ENCODE measurements at regions not wholly inside any gene's neighbourhood (a gene's known extent, or its start where the extent isn't known, plus 50 kb on each side); places are given as distances from the start of the nearest gene placed in this dataset.

DNA sequence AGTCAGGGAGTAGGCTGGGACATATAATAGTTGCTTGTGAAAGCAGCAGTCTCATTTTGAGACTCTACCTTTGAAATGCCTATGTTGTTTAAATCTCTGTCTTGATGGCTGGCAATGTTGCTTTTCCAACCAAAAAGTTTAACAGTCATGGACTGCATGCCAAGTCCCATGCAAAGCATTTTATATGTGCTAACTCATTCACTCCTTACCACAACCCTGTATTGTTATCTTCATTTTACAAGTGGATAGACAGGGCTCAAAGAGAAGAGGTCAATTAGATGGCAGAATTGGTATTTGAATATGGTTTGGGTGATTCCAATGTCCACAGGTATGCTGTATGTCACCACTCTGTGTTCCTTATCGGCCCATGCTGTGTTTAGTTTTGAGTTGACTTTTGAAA, 331.4 kb upstream of the USP24 start:
- TF ChIP-seq JUND (IDR thresholded peaks at IDR 0.05; ENCODE audit: low read depth), result no peak
- in situ Hi-C loops (cut with HindIII; ENCODE audit: low pct_unique_long_range_greater_than_20kb, low sequenced_read_pairs), result no loop called here
- no peak for DNase-seq (ENCODE audit: low read depth in 1 of 2, low spot score in 1 of 2)

DNA sequence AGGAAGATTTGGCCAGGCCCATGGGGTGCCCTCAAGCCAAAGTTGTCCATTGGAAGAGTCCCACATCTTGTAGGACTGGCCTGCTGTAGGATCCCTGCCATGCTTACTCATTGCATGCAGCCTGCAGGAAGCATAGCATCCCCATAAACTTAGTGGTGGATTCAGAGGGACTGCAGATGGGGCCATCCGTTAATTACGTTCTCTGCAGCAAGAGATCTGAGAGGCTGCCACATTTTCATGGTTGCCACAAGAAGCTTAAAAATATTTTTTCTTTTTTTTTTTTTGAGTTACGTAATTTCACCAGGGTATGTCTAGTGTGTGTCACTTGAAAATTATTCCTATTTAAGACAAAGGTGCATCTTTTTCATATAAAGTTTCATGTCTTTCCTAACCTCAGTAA, 329.7 kb upstream of the USP24 start:
- DNase-seq (ENCODE audit: low read depth in 1 of 2, low spot score in 1 of 2), result no peak
- no peak for TF ChIP-seq JUND (IDR thresholded peaks at IDR 0.05; ENCODE audit: low read depth)
- in situ Hi-C loops (cut with HindIII; ENCODE audit: low pct_unique_long_range_greater_than_20kb, low sequenced_read_pairs), result no loop called here

DNA sequence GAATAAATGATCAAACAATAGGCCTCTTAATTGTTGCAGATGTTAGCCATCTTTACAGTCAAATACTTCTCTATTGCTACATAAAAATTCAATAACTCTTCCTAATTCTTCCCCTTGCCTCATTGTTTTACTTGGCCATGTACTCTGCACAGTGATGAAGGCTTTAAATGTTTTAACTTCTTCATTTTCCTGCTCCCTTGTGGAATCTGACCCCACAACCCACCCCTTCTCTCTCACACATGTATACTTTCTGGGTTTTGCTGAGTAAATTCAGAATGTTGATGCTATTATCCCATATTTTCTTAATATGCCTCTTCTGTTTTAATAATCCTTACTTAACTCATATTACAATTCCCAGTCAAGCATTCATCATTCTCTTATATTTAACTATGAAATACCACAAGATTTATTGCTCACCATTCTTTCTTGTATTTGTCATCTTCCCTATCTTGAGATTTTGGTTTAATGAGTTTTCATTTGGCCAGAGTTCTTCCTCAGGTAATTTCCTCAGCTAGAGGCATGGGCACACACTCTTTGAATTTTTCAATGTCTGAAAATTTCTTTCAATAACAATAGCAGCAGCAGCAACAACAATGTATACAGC, 327.8 kb upstream of the USP24 start:
- no peak for TF ChIP-seq JUND (IDR thresholded peaks at IDR 0.05; ENCODE audit: low read depth)
- in situ Hi-C loops (cut with HindIII; ENCODE audit: low pct_unique_long_range_greater_than_20kb, low sequenced_read_pairs), result no loop called here
- DNase-seq (ENCODE audit: low read depth in 1 of 2, low spot score in 1 of 2), result no peak

DNA sequence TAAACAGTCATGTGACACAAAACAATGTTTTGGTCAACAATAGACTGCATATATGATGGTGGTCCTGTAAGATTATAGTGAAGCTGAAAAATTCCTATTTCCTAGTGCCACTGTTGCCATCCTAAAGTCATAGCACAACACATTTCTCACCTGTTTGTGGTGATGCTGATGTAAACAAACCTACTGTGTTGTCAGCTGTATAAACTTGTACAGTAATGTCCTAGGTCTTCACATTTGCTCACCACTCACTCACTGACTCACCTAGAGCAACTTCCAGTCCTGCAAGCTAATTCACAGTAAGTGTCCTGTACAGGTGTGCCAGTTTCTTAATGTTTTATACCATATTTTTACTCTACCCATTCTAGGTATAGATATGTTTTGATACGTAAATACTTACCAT, 326.1 kb upstream of the USP24 start:
- no peak for DNase-seq (ENCODE audit: low read depth in 1 of 2, low spot score in 1 of 2)

DNA sequence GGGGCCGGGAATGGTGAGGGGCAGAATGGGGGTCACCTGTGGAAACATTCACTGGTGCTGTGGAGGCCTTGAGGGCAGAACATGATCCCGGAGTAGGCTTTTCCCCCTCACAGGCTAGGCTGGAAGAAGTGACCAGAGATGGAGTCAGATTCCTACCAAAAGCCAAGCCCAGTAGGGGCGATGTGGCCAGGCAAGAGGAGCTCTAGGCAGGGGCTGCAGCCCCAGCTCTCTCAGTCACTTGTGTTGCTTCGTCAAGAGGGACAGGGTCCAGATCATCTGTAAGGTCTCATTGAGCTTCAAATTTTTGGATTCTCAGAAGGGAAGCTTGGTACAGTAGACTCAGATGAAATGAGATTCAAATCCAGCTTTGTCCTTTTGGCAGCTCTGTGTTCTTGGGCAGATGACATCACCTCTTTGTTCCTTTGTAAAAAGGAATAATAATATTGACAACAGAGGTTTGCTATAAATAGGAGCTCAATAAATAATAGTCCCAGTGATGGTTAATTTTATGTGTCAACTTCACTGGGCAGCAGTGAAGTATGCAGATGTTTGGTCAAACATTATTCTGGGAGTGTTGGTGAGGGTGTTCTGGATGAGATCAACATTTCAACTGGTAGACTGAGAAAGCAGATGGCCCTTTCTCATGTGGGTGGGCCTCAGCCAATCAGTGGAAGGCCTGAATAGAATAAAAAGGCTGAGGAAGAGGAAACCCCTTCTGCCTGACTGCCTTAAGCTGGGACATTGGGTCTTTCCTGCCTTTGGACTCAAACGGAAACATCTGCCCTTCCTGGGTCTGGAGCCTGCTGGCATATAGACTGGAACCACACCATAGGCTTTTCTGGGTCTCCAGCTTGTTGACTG, 324.7 kb upstream of the USP24 start:
- no peak for TF ChIP-seq JUND (IDR thresholded peaks at IDR 0.05; ENCODE audit: low read depth)
- DNase-seq (ENCODE audit: low read depth in 1 of 2, low spot score in 1 of 2), result no peak
- in situ Hi-C loops (cut with HindIII; ENCODE audit: low pct_unique_long_range_greater_than_20kb, low sequenced_read_pairs), result no loop called here

More for the DNA sequence above, 326.1 kb upstream of the USP24 start:
- no peak for TF ChIP-seq JUND (IDR thresholded peaks at IDR 0.05; ENCODE audit: low read depth)
- in situ Hi-C loops (cut with HindIII; ENCODE audit: low pct_unique_long_range_greater_than_20kb, low sequenced_read_pairs), result no loop called here

DNA sequence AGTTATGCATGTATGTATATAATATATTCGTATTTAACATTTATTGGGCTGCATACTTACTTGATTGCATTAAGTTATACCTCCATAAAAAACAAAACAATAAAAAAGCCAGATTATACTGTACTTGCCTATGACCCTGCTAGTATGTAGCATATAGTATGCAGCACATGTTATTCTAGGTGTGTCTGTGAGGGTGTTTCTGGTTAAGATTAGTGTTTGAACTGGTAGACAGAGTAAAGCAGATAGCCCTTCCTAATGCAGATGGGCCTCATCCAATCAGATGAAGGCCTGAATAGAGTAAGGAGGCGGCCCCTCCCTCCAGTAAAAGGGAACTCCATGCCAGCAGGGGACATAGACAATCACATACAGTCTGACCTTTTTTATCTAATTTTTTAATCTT, 323.3 kb upstream of the USP24 start:
- TF ChIP-seq JUND (IDR thresholded peaks at IDR 0.05; ENCODE audit: low read depth), result no peak
- in situ Hi-C loops (cut with HindIII; ENCODE audit: low pct_unique_long_range_greater_than_20kb, low sequenced_read_pairs), result no loop called here
- no peak for DNase-seq (ENCODE audit: low read depth in 1 of 2, low spot score in 1 of 2)

DNA sequence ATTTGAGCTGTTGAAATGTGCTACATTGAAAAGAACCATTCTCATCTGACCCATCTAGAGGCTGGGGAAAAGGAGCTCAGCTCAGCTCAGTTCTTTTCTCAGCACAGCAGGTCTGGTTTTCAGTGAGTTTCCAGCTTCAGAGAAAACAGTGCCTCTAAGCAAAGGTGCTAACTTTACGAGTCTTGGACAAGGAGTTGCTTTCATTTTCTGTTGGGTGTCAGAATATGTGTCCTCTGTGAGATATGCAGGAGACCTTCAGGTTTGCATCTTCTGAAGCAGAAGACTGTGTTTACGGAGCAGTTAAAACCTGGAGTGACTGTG, 321.3 kb upstream of the USP24 start:
- in situ Hi-C loops (cut with HindIII; ENCODE audit: low pct_unique_long_range_greater_than_20kb, low sequenced_read_pairs), result no loop called here
- no peak for DNase-seq (ENCODE audit: low read depth in 1 of 2, low spot score in 1 of 2)
- no peak for TF ChIP-seq JUND (IDR thresholded peaks at IDR 0.05; ENCODE audit: low read depth)

DNA sequence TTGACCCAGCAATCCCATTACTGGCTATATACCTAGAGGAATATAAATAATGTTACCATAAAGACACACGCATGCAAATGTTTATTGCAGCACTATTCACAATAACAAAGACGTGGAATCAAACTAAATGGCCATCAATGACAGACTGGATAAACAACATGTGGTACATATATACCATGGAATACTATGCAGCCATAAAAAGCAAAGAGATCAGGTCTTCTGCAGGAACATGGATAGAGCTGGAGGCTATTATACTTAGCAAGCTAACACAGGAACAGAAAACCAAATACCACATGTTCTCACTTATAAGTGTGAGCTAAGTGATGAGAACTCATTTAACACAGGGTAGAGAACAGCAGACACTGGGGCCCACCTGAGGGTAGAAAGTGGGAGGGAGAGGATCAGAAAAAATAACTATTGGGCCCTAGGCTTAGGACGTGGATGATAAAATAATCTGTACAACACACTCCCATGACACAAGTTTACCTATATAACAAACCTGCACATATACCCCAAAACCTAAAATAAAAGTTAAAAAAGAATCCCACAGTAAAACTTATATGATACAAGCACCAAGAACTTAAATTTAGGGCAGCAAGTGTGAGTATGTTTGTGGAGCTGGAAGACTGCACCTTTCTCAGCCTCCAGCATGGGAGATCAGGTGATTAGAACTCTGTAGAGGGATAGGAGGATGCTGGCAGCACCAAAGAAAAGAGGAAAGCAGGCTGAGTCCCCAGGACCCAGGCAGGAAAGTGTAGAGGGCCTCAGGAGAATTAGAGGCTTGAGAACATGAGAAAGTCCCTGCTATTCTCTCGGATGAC, 320.8 kb upstream of the USP24 start:
- in situ Hi-C loops (cut with HindIII; ENCODE audit: low pct_unique_long_range_greater_than_20kb, low sequenced_read_pairs), result no loop called here
- no peak for DNase-seq (ENCODE audit: low read depth in 1 of 2, low spot score in 1 of 2)
- TF ChIP-seq JUND (IDR thresholded peaks at IDR 0.05; ENCODE audit: low read depth), result no peak

DNA sequence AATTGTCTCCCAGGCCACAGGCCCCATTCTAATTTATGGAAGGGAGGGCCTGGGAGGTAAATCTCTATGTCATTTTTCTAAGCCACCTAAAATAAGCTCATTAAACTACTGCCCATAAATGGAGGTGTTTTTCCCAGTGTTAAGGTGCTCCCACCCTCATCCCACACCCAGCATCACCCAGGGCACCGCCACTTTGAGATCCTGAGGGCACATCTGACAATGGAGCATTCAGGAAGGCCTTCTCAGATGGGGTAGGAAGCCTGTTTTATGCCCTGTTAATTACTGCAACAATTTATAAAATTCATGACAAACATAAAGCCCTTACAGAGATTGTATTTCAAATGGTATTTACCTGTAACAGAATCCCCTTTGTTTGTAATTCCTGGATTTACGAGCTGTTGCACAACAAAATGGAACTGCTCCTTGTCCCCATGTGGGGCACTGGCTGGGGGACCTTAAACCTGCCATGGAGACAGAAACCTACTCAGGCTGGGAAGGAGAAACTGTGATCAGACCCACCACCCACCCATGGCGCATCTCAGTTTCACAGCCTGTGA, 319.5 kb upstream of the USP24 start:
- DNase-seq (ENCODE audit: low read depth in 1 of 2, low spot score in 1 of 2), result no peak
- in situ Hi-C loops (cut with HindIII; ENCODE audit: low pct_unique_long_range_greater_than_20kb, low sequenced_read_pairs), result no loop called here
- TF ChIP-seq JUND (IDR thresholded peaks at IDR 0.05; ENCODE audit: low read depth), result no peak

DNA sequence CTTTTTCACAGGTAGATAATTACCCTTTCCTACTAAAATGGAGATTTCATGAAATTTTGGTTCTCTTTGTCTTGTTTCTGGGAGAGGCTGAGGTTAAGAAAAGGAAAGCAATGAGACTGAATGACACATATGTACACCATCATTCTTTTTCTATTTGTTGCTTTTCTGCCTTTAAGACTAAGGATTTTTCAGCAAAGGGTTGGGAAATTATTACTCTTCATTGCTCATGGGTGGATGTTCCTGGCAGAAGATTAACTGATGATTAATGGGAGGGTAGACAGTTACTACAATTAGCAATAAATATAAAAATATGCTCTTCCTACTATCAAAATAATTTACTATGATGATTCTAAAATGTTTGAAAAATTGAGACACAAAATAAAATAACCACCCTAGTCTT, 316.5 kb upstream of the USP24 start:
- in situ Hi-C loops (cut with HindIII; ENCODE audit: low pct_unique_long_range_greater_than_20kb, low sequenced_read_pairs), result no loop called here
- TF ChIP-seq JUND (IDR thresholded peaks at IDR 0.05; ENCODE audit: low read depth), result no peak
- DNase-seq (ENCODE audit: low read depth in 1 of 2, low spot score in 1 of 2), result no peak

DNA sequence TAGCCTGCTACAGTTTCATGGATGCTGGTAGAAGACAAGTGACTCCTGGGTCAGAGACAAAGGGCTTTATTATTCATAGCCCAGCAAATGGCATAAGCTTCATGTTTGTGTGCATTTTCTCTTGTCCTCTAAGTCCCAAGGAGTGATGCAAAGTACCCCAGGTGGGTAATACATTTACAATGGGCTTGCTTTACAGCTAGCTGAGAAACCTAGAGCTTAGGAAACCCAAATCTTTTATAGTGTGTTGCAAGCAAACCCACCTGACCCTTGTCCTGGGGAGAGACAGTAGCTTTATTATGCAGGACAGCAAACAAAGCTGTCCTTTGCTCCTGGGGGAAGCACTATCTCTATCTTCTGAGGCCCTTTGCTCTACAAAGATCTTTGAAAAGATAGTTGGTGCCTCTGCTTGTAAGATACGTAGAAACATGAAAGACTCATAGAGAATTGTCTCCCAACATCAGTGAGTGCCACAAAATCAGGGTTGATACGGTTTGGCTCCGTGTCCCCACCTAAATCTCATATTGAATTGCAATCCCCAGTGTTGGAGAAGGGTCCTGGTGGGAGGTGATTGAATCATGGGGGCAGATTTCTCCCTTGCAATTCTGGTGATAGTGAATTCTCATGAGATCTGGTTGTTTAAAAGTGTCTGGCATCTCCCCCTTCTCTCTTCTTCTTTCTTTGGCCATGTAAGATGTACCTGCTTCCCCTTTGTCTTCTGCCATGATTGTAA, 315.8 kb upstream of the USP24 start:
- DNase-seq (ENCODE audit: low read depth in 1 of 2, low spot score in 1 of 2), result no peak
- no peak for TF ChIP-seq JUND (IDR thresholded peaks at IDR 0.05; ENCODE audit: low read depth)
- in situ Hi-C loops (cut with HindIII; ENCODE audit: low pct_unique_long_range_greater_than_20kb, low sequenced_read_pairs), result no loop called here

DNA sequence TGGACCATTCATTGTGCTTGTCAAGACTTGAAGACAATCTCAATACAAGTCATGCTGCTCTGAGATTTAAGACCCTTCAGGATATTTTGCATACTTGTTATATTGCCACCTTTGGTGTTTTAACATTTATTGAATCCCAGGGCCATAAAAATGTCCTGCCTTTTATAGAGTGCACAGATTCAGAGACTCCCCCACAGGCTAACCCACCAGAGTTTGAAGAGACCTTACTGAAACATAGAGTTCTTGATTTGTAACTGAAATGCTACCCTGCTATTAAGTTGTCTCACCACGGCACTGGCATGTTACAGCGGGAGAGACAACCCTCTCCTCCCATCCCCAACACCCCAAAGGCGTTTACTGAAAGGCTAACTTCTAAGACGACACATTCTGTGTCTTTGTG, 313.9 kb upstream of the USP24 start:
- no peak for DNase-seq (ENCODE audit: low read depth in 1 of 2, low spot score in 1 of 2)
- in situ Hi-C loops (cut with HindIII; ENCODE audit: low pct_unique_long_range_greater_than_20kb, low sequenced_read_pairs), result no loop called here
- no peak for TF ChIP-seq JUND (IDR thresholded peaks at IDR 0.05; ENCODE audit: low read depth)
